ENCODE measurements at regions not wholly inside any gene's neighbourhood (a gene's known extent, or its start where the extent isn't known, plus 50 kb on each side); places are given as distances from the start of the nearest gene placed in this dataset.

DNA sequence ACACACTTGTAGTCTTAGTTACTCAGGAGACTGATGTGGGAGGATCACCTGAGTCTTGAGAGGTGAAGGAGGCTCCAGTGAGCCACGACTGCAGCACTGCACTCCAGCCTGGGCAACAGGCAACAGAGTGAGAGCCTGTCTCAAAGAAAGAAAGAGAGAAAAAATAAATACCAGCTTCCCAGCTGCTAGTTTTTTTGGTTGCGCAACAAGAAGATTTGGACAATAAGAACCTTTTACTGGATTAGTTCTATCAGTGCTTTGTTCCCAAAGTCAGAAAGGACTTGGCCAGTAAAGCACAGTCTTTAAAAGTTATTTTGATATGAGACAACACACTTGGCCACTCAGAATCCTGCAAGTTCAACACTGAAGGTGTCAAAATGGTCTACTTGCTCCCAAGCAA lies 768.1 kb upstream of the LRFN5 start:
- no peaks in the 10 kb centered on the region for H3K27me3 Mint-ChIP-seq
- no peaks in the 10 kb centered on the region for H3K4me1 Mint-ChIP-seq
- DNase-seq (no peak), ATAC-seq (replicated peaks) (no peak)
- no peaks in the 10 kb centered on the region for H3K9me3 Mint-ChIP-seq
- H3K36me3 Mint-ChIP-seq, result no peaks in the 10 kb centered on the region
- no peak overlapping the region for H3K4me3 Mint-ChIP-seq
- H3K27ac Mint-ChIP-seq, result no peak overlapping the region

- H3K27ac Mint-ChIP-seq, result no peak overlapping the region
- no peaks in the 10 kb centered on the region for H3K4me1 Mint-ChIP-seq
- ATAC-seq (replicated peaks) (no peak), DNase-seq (no peak)
- no peaks in the 10 kb centered on the region for H3K27me3 Mint-ChIP-seq
- H3K36me3 Mint-ChIP-seq, result no peaks in the 10 kb centered on the region
- H3K4me3 Mint-ChIP-seq, result no peak overlapping the region
- peaks cover 0 to 5% of the 10 kb centered on the region in 2 donors for H3K9me3 Mint-ChIP-seq
These were observed 800.2 kb upstream of the LRFN5 start for GRCh38 chr14:40806471-40806870.

DNA sequence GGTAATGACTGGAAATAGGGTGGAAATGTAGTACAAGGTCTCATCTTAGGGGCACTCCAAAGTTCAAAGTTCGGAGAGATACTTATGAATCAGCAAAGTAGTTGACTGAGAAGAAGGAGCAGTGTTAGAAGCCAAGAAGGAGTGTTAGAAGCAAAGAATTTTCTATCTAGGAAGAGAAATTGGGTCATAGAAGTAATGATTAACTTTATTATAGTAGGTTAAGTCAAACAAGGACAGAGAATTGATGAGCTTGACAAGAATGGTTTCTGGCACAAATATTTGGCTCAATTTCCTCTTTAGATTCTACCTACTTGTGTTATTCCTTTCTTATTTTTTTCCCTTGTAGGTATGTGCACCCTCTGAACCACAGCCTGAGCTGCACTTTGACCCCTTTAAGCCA lies 810.5 kb upstream of the LRFN5 start:
- no peaks in the 10 kb centered on the region for H3K27me3 Mint-ChIP-seq
- H3K36me3 Mint-ChIP-seq, result no peaks in the 10 kb centered on the region
- no peaks in the 10 kb centered on the region for H3K4me1 Mint-ChIP-seq
- peaks cover 3 to 4% of the 10 kb centered on the region in 2 donors for H3K9me3 Mint-ChIP-seq
- H3K4me3 Mint-ChIP-seq, result no peak overlapping the region
- ATAC-seq (replicated peaks), result no peak
- no peak overlapping the region for H3K27ac Mint-ChIP-seq
- DNase-seq, result no peak

DNA sequence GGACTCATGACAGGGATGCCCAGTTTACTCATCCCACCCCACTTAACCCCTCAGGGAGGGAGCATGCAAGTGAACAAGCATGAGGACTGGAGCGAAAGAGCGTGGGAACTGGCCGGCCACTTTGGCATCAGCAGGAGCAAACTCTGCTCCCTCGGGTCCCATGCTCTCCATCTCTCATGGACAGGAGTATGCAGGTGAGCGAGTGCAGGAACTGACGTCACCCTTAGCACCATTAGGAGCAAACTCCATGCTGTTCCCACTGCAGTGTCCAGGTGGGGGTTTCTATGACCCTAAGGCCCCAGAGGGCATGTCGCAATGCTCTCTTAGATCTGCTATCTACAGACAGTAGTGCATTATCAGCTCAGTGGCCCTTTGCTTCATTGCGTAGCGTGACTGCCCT lies 821.8 kb upstream of the LRFN5 start:
- Mint-ChIP-seq H3K27me3 (no peaks in the 10 kb centered on the region), H3K9me3 (peaks cover under 1 to 7% of the 10 kb centered on the region in 2 donors), H3K4me1 (no peaks in the 10 kb centered on the region), H3K4me3 (no peak overlapping the region), H3K27ac (no peak overlapping the region), H3K36me3 (no peaks in the 10 kb centered on the region)
- DNase-seq (no peak), ATAC-seq (replicated peaks) (no peak)

- no peaks in the 10 kb centered on the region for H3K36me3 Mint-ChIP-seq
- H3K4me1 Mint-ChIP-seq, result no peaks in the 10 kb centered on the region
- no peak overlapping the region for H3K27ac Mint-ChIP-seq
- H3K4me3 Mint-ChIP-seq, result no peak overlapping the region
- DNase-seq (no peak), ATAC-seq (replicated peaks) (no peak)
- no peaks in the 10 kb centered on the region for H3K27me3 Mint-ChIP-seq
- H3K9me3 Mint-ChIP-seq, result peaks cover 0 to 4% of the 10 kb centered on the region in 2 donors
These were observed 844.0 kb upstream of the LRFN5 start for GRCh38 chr14:40762685-40763084.

GRCh38 chr14:40762177-40762576 lies 844.5 kb upstream of the LRFN5 start:
- peaks cover 0 to 4% of the 10 kb centered on the region in 2 donors for H3K9me3 Mint-ChIP-seq
- H3K27me3 Mint-ChIP-seq, result no peaks in the 10 kb centered on the region
- no peaks in the 10 kb centered on the region for H3K36me3 Mint-ChIP-seq
- no peak overlapping the region for H3K27ac Mint-ChIP-seq
- no peaks in the 10 kb centered on the region for H3K4me1 Mint-ChIP-seq
- ATAC-seq (replicated peaks), result no peak
- DNase-seq, result no peak
- H3K4me3 Mint-ChIP-seq, result no peak overlapping the region

GRCh38 chr14:40760704-40761103 lies 846.0 kb upstream of the LRFN5 start:
- ATAC-seq (replicated peaks) (no peak), DNase-seq (no peak)
- Mint-ChIP-seq H3K36me3 (no peaks in the 10 kb centered on the region), H3K4me1 (no peaks in the 10 kb centered on the region), H3K9me3 (peaks cover 7 to 8% of the 10 kb centered on the region in 2 donors), H3K27ac (no peak overlapping the region), H3K27me3 (no peaks in the 10 kb centered on the region), H3K4me3 (no peak overlapping the region)

DNA sequence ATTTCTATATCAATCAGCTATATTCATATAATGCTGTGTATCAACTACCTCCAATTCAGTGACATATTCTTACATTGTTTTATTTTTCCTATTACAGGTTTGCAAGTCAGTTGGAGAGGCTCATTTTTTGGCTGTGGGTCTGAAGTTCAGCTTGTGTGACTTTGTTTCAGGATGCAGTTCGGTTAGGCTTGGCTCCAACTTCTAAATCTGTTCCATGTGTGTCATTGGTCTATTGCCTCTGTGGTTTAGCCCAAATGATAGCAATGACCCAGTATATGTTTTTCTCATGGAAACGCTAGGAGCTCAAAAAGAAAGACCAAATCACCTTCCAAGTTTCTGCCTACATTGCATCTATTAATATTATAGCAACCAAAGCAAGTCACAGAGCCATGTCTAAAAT lies 848.6 kb upstream of the LRFN5 start:
- H3K36me3 Mint-ChIP-seq, result no peaks in the 10 kb centered on the region
- no peaks in the 10 kb centered on the region for H3K27me3 Mint-ChIP-seq
- DNase-seq (no peak), ATAC-seq (replicated peaks) (no peak)
- peaks cover 7 to 13% of the 10 kb centered on the region in 2 donors for H3K9me3 Mint-ChIP-seq
- H3K27ac Mint-ChIP-seq, result no peak overlapping the region
- H3K4me1 Mint-ChIP-seq, result no peaks in the 10 kb centered on the region
- no peak overlapping the region for H3K4me3 Mint-ChIP-seq

- Mint-ChIP-seq H3K9me3 (peaks cover 7 to 11% of the 10 kb centered on the region in 2 donors), H3K4me3 (no peak overlapping the region), H3K4me1 (no peaks in the 10 kb centered on the region), H3K27me3 (no peaks in the 10 kb centered on the region), H3K27ac (no peak overlapping the region), H3K36me3 (no peaks in the 10 kb centered on the region)
- ATAC-seq (replicated peaks), result no peak
- DNase-seq, result no peak
These were observed 849.2 kb upstream of the LRFN5 start for GRCh38 chr14:40757376-40757950.

- H3K36me3 Mint-ChIP-seq, result no peaks in the 10 kb centered on the region
These were observed 873.5 kb upstream of the LRFN5 start for GRCh38 chr14:40733206-40733605.

GRCh38 chr14:40727107-40727506 lies 879.6 kb upstream of the LRFN5 start:
- Mint-ChIP-seq H3K4me3 (no peak overlapping the region), H3K4me1 (no peaks in the 10 kb centered on the region), H3K9me3 (peaks cover 0 to 15% of the 10 kb centered on the region in 2 donors), H3K27me3 (no peaks in the 10 kb centered on the region), H3K27ac (no peak overlapping the region), H3K36me3 (no peaks in the 10 kb centered on the region)
- ATAC-seq (replicated peaks), result no peak
- no peak for DNase-seq

More at GRCh38 chr14:40733206-40733605, 873.5 kb upstream of the LRFN5 start:
- H3K4me1 Mint-ChIP-seq, result no peaks in the 10 kb centered on the region
- peaks cover 5 to 12% of the 10 kb centered on the region in 2 donors for H3K9me3 Mint-ChIP-seq
- H3K4me3 Mint-ChIP-seq, result no peak overlapping the region
- DNase-seq, result no peak
- no peak overlapping the region for H3K27ac Mint-ChIP-seq
- no peaks in the 10 kb centered on the region for H3K27me3 Mint-ChIP-seq
- no peak for ATAC-seq (replicated peaks)

DNA sequence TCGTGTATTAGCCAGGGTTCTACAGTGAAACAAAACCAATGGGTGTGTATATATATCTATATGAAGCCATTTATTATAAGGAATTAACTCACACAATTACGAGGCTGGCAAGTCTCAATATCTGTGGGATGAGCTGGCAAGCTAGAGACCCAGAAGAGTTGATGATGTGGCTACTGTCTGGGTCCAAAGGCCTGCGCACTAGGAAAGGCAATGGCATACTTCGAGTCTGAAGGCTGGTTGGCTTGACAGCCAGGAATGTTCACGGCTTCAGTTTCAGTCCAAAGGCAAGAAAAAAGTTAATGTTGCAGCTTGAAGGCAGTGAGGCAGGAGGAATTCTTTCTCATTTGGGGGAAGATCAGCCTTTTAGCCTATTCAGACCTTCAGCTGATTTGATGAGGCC lies 893.3 kb upstream of the LRFN5 start:
- Mint-ChIP-seq H3K27ac (no peak overlapping the region), H3K4me1 (no peaks in the 10 kb centered on the region), H3K27me3 (no peaks in the 10 kb centered on the region), H3K4me3 (no peak overlapping the region), H3K9me3 (peaks cover 18 to 21% of the 10 kb centered on the region in 2 donors), H3K36me3 (no peaks in the 10 kb centered on the region)
- DNase-seq (no peak), ATAC-seq (replicated peaks) (no peak)

- Mint-ChIP-seq H3K27me3 (no peaks in the 10 kb centered on the region), H3K36me3 (no peaks in the 10 kb centered on the region), H3K4me3 (no peak overlapping the region), H3K9me3 (peaks cover 0 to 3% of the 10 kb centered on the region in 2 donors), H3K4me1 (no peaks in the 10 kb centered on the region), H3K27ac (no peak overlapping the region)
- no peak for ATAC-seq (replicated peaks)
- DNase-seq, result no peak
These were observed 909.4 kb upstream of the LRFN5 start for GRCh38 chr14:40697231-40697630.

DNA sequence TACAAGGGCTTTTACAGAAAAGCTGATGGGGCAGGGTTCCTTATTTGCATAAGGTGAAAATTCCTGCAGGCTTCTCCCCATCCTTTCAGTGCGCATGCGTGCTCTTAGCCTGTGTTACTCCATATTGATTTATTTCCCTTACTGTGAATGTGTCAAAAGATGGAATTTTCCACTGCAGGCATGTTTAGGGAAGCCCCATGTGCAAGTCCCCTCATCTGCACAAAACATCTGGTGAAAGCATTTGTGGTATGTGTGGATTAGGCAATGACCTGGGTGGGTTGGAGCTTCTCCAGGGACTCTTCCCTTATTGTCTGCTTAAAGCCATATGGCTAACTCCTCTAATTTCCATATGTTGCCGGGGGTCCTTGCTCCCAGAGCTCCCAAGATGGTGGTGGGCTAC lies 912.7 kb upstream of the LRFN5 start:
- ATAC-seq (replicated peaks), result no peak
- H3K27ac Mint-ChIP-seq, result no peak overlapping the region

GRCh38 chr14:40691066-40691465 lies 915.6 kb upstream of the LRFN5 start:
- Mint-ChIP-seq H3K27ac (no peak overlapping the region), H3K9me3 (peaks cover 0 to 3% of the 10 kb centered on the region in 2 donors), H3K27me3 (no peaks in the 10 kb centered on the region), H3K4me3 (no peak overlapping the region), H3K36me3 (no peaks in the 10 kb centered on the region), H3K4me1 (no peaks in the 10 kb centered on the region)
- no peak for DNase-seq
- no peak for ATAC-seq (replicated peaks)

More for the DNA sequence above, 912.7 kb upstream of the LRFN5 start:
- Mint-ChIP-seq H3K4me3 (no peak overlapping the region), H3K4me1 (no peaks in the 10 kb centered on the region), H3K9me3 (peaks cover 0 to 3% of the 10 kb centered on the region in 2 donors), H3K36me3 (no peaks in the 10 kb centered on the region), H3K27me3 (no peaks in the 10 kb centered on the region)
- no peak for DNase-seq

- no peak for ATAC-seq (replicated peaks)
- H3K4me3 Mint-ChIP-seq, result no peak overlapping the region
- no peak overlapping the region for H3K27ac Mint-ChIP-seq
- no peaks in the 10 kb centered on the region for H3K36me3 Mint-ChIP-seq
- DNase-seq, result no peak
- H3K9me3 Mint-ChIP-seq, result no peaks in the 10 kb centered on the region
- H3K27me3 Mint-ChIP-seq, result no peaks in the 10 kb centered on the region
- H3K4me1 Mint-ChIP-seq, result no peaks in the 10 kb centered on the region
These were observed 920.9 kb upstream of the LRFN5 start for GRCh38 chr14:40685764-40686163.
